ENCODE measurements at regions not wholly inside any gene's neighbourhood (a gene's known extent, or its start where the extent isn't known, plus 50 kb on each side); places are given as distances from the start of the nearest gene placed in this dataset.
"Not testable (repeated sequence)": the region's sequence is repeated elsewhere in the genome, so short reads cannot be mapped to it uniquely, and the experiment has no call there.

- in situ Hi-C loops (cut with HindIII; ENCODE audit: low pct_unique_long_range_greater_than_20kb, low sequenced_read_pairs): no loop called here
These were observed 255.7 kb downstream of the RRAGC start for GRCh38 chr1:38603907-38604306.

GRCh38 chr1:38600905-38601304 is 258.7 kb downstream of the RRAGC start:
- no peak for DNase-seq (ENCODE audit: low read depth)
- in situ Hi-C loops (cut with HindIII; ENCODE audit: low pct_unique_long_range_greater_than_20kb, low sequenced_read_pairs): no loop called here

More at GRCh38 chr1:38603907-38604306, 255.7 kb downstream of the RRAGC start:
- no peak for DNase-seq (ENCODE audit: low read depth)

- no peak for DNase-seq (ENCODE audit: low read depth)
- in situ Hi-C loops (cut with HindIII; ENCODE audit: low pct_unique_long_range_greater_than_20kb, low sequenced_read_pairs): no loop called here
These were observed 259.3 kb downstream of the RRAGC start for GRCh38 chr1:38600286-38600685.

- in situ Hi-C loops (cut with HindIII; ENCODE audit: low pct_unique_long_range_greater_than_20kb, low sequenced_read_pairs): no loop called here
- DNase-seq (ENCODE audit: low read depth): no peak
These were observed 261.5 kb downstream of the RRAGC start for GRCh38 chr1:38598118-38598517.

- no peak for DNase-seq (ENCODE audit: low read depth)
- in situ Hi-C loops (cut with HindIII; ENCODE audit: low pct_unique_long_range_greater_than_20kb, low sequenced_read_pairs): no loop called here
These were observed 270.5 kb downstream of the RRAGC start for GRCh38 chr1:38589036-38589435.

GRCh38 chr1:38587766-38588165 is 271.8 kb downstream of the RRAGC start:
- DNase-seq (ENCODE audit: low read depth): no peak
- in situ Hi-C loops (cut with HindIII; ENCODE audit: low pct_unique_long_range_greater_than_20kb, low sequenced_read_pairs): no loop called here

DNA sequence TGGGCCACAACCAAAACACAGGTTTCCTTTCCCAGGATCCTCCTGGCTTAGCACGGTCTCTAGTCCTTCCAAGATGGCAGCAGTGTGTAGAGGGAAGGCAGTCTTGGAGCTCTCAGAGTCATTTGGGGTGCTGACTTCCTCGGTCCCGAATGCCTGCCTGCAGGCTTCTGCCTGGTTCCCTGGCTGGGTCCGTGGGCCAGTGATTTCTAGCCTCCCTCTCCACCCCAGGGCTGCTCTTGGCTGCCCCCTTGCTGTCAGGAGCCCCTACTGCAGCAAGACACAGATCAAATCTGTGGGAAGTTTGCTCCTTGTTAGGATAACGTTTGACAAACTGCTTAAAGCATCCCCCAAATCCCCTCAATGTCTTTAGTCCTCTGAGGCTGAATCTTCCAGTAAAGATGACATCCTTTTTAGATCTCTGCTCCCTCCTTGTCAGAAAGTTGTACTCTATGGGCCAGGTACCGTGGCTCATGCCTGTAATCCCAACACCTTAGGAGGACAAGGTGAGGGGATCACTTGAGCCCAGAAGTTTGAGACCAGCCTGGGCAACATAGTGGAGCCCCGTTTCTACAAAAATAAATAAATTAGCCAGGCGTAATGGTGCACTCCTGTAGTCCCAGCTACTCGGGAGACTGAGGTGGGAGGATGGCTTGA is 272.5 kb downstream of the RRAGC start:
- in situ Hi-C loops (cut with HindIII; ENCODE audit: low pct_unique_long_range_greater_than_20kb, low sequenced_read_pairs): no loop called here
- DNase-seq (ENCODE audit: low read depth): peak; percentile 8

DNA sequence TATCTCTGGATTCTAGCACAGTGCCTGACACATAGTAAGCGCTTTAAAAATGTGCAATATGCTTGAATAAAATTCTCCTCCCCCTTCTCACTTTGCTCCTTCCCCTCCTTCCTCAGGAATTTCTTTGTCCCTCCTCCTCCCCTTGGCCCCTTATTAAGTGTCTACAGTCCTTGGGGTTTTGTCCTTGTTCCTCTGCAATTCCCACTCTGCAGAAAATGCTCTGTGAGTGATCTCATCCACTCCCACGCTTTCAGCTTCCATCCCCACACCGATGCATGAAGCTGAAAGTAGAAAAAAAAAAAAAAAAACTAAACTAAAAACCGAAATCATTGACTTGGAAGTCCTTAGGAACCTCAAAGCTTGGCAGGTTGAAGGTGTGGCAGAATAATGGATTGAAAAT is 273.6 kb downstream of the RRAGC start:
- in situ Hi-C loops (cut with HindIII; ENCODE audit: low pct_unique_long_range_greater_than_20kb, low sequenced_read_pairs): no loop called here
- no peak for DNase-seq (ENCODE audit: low read depth)

DNA sequence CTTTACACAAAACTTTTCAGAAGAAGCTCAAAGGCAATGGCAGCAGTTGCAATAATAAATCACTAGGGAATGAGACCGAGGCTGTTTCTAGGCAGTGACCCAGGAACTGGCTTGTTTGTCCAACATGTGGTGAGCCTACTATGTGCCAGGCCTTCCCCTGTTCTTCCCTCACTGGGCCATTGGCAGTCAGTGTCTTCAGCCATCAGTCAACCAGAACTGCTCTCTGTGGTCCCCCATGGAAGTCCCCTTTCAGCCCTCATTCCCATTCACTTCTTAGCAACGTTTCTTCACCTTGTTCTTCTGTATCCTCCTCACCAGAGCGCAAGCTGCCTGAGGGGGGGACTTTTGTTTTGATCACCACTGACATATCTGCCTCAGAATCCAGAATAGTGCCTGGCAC is 274.1 kb downstream of the RRAGC start:
- DNase-seq (ENCODE audit: low read depth): no peak
- in situ Hi-C loops (cut with HindIII; ENCODE audit: low pct_unique_long_range_greater_than_20kb, low sequenced_read_pairs): no loop called here

DNA sequence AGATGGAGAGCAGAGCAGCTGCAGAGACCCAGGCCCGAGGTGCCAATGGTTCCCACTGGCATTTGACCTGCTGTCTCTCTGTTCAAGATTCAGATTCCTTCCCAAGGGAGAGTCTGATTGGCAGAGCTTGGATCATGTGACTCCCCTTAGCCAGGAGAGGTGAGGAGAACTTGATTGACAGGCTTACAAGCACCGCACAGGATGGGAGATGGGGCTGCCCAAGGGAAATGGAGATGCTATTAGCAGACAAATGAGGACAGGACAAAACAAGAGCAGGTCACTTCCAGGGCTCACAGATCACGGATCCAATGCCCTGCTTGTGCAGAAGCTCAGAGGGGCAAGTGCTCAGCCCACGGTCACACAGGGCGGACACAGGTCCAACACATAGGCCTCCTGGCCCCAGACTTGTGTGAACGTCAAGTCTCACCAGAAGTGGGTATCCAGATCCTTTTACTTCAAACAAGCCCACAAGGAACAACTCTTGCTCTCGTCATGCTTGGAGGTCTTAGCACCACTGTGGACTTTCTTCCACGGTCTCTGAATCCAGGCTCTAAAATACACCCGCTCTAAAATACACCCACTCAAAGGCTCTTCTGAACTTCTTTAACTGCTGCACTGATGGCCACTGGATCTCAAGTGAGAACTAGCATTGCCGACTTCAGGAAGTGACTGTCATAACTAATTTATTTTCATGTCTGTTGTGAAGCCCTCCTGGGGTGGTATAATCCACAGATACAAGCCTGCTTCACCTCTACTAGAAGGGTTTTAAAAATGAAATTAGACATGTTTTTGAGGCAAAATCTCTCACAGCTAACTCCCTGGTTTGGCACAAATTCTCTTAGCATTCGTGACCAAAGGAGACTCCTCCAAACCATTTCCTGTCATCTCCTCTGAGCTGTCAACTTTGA is 274.9 kb downstream of the RRAGC start:
- in situ Hi-C loops (cut with HindIII; ENCODE audit: low pct_unique_long_range_greater_than_20kb, low sequenced_read_pairs): no loop called here
- DNase-seq (ENCODE audit: low read depth): no peak

- DNase-seq (ENCODE audit: low read depth); in situ Hi-C loops (cut with HindIII; ENCODE audit: low pct_unique_long_range_greater_than_20kb, low sequenced_read_pairs): not testable (repeated sequence)
These were observed 276.3 kb downstream of the RRAGC start for GRCh38 chr1:38583287-38583686.

DNA sequence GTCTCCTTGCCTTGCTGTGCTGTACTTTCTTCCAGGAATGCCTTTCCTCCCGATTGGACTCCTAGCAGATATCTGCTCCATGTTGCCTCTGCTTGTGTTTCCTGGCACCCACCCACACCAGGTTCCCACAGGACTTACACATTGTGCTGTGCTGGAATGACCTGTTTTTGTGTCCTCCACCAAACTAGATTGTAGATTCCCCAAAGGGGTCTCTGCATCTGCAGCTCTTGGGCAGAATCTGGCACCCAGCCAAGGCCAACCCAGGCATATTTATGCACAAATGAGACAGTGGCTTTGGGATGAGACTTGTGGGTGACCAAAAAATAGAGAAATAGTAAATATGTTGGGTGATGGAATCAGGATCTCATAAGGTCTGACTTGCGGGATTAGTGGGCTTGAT is 278.2 kb downstream of the RRAGC start:
- DNase-seq (ENCODE audit: low read depth): no peak
- in situ Hi-C loops (cut with HindIII; ENCODE audit: low pct_unique_long_range_greater_than_20kb, low sequenced_read_pairs): no loop called here

DNA sequence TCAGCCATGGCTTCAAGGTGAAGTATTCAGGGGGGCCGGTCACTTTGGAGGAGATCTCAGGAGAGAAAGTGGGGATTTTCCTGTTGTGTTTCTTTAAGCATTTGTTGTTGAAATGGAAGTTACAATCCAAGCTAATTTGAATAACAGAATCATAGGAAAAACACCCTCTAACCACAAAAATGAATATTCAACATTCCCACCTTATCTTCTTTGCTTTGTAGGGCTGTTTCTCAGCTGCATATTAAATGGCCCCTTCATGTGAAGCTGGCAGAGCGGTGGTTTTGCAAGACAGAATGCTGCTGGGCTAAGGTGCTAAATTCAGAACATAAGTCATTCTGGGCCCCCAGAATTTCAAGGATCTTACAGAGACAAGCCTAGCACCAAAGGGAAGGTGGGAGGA is 279.0 kb downstream of the RRAGC start:
- no peak for DNase-seq (ENCODE audit: low read depth)
- in situ Hi-C loops (cut with HindIII; ENCODE audit: low pct_unique_long_range_greater_than_20kb, low sequenced_read_pairs): no loop called here

- DNase-seq (ENCODE audit: low read depth): no peak
- in situ Hi-C loops (cut with HindIII; ENCODE audit: low pct_unique_long_range_greater_than_20kb, low sequenced_read_pairs): no loop called here
These were observed 280.5 kb downstream of the RRAGC start for GRCh38 chr1:38579056-38579455.

DNA sequence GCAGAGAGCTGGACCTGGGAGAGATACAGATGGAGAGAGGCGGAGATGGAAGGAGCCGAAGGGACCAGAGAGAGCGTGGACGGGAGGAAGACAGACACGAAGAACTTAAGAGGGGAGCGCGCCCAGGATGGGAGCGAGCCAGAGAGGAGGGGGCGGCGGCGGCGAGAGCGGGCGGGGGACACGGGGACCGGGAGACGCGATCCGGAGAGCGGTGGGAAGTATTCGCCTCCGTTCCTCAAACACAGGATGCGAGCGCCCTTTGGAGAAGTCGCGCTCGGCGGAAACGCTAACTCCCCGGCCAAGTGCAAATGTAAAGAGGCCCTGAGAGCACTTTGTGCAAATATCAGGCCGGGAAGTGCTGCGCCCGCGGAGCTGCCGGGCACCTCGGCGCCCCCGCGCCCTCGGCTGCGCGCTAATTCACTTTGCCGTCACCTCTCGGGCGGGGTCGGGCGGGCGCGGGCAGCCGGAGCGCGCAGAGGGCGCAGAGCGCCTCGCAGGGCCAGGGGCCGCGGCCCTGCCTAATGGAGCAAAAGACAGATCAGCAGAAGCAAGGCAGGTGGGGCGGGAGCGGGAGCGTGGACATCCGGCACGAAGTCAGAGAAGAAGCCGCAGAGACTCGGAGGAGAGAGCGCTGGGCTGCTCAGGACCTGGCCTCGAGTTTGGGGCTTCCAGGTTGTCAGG is 281.2 kb downstream of the RRAGC start:
- in situ Hi-C loops (cut with HindIII; ENCODE audit: low pct_unique_long_range_greater_than_20kb, low sequenced_read_pairs): no loop called here

GRCh38 chr1:38577937-38578270 is 281.7 kb downstream of the RRAGC start:
- DNase-seq (ENCODE audit: low read depth): no peak
- in situ Hi-C loops (cut with HindIII; ENCODE audit: low pct_unique_long_range_greater_than_20kb, low sequenced_read_pairs): no loop called here

More for the DNA sequence above, 281.2 kb downstream of the RRAGC start:
- no peak for DNase-seq (ENCODE audit: low read depth)

- in situ Hi-C loops (cut with HindIII; ENCODE audit: low pct_unique_long_range_greater_than_20kb, low sequenced_read_pairs): no loop called here
- DNase-seq (ENCODE audit: low read depth): no peak
These were observed 282.2 kb downstream of the RRAGC start for GRCh38 chr1:38577385-38577784.

GRCh38 chr1:38576241-38576640 is 283.3 kb downstream of the RRAGC start:
- in situ Hi-C loops (cut with HindIII; ENCODE audit: low pct_unique_long_range_greater_than_20kb, low sequenced_read_pairs): no loop called here
- no peak for DNase-seq (ENCODE audit: low read depth)

- no peak for DNase-seq (ENCODE audit: low read depth)
- in situ Hi-C loops (cut with HindIII; ENCODE audit: low pct_unique_long_range_greater_than_20kb, low sequenced_read_pairs): no loop called here
These were observed 287.8 kb downstream of the RRAGC start for GRCh38 chr1:38571726-38572125.
